Hepatic stellate cell (primary cell): ENCODE measurements at regions not wholly inside any gene's neighbourhood (a gene's known extent, or its start where the extent isn't known, plus 50 kb on each side); places are given as distances from the start of the nearest gene placed in this dataset.
A peak's percentile ranks its signal among the peaks of the same experiment; 100 is the strongest.
"Not testable (repeated sequence)": the region's sequence is repeated elsewhere in the genome, so short reads cannot be mapped to it uniquely, and the experiment has no call there.

Source experiments
- DNase-seq: peaks from one replicate; pipeline ENCODE4 v3.0.0; 2011; ENCODE audit warnings: low spot score

DNA sequence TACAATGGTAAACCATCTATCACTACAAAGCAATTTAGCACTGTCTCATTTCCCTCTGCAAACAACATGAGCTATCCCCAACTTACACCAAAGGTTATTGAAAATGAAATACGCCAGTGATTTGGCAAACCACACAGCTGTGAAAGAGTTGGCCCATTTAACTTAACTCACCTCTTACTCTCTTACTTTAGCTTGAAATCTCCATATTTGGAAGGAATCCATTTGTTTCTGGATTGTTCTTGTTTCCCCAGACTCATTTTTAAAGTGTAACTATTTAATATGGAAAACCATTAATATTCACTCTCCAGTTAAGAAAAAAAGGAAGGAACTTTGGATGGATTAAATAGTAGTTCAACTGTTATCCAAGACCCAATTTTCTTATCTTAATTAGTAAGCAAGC, 93.7 kb upstream of the TRIB2 start:
- DNase-seq: no peak

DNA sequence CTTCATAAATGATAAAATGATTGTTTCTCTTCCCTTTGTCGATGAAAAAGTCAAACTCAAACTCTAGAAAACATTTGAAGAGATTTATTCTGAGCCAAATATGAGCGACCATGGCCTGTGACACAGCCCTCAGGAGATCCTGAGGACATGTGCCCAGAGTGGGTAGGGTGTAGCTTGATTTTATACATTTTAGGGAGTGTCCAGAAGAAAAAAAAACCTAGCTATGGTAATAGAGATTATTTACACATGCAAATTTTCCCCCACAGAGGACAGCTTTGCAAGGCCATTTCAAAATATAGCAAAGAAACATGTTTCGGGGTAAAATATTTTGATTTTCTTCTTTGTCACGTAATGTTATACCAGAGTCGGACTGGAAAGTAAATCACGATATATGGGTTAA, 92.4 kb upstream of the TRIB2 start:
- DNase-seq: no peak

DNA sequence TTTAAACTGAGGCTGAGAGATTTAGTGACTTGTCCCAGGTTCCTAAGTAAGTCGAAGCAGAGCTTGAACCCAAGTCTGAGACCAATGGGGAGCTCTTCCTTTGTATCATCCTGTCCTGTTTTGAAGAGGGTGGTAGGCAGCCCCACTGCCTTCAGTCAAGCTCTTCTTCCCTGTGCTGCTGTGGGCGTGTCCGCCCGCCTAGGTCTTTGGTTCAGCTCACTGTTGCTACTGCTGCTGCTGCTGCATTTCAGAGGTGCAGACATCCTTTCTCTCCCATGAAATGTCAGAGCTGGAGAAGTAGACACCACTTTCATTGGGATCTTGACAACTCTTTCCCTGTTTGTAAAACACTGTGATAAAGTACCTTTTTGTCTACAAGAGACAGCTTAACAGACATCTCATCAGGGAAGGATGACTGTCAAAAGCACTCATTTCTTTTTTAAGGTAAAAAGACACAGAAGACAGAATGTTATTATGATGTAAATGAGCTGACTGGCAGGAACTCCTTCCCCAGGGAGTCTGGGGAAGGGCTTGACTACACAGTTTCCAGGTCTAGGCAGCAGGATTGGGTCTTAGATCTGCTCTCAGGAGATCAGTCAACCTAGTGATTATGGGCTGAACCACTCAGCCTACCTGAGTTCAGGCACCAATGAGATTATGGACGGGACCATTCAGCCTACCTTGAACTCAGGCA, 91.7 kb upstream of the TRIB2 start:
- DNase-seq: no peak

GRCh38 chr2:12628541-12628940, 88.2 kb upstream of the TRIB2 start:
- DNase-seq: not testable (repeated sequence)

DNA sequence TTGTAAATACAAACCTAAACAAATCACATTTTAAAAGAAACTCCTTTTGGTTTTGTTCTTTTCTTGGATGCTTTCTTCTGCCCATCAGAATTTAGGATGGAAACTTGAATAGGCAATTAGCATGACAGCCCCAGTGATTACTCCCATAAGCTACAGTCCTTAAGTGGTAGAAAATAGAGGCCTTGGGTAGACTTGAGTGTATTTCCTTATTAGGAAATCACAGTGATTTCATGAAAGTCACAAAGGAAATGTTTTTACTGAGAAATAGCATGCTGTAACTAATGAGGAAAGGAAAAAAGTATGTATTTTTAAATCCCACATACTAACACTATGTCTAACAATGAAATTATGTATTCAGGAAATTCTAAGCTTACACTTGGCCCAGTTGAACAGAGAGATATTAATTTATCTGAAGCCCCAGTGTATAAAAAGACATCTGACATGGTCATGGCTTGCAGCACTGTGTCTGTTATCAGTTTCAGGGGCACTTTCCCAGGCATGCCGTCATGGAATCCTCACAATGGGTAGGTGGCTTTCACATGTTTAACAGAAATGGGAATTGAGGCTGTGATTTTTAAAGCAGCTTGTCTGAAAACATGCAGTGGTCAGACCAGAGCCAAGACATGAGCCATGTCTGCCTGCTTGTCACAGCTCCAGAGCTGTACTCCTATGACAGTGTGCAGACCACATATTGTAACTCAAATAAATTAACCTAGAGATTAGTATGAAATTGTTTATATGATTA, 79.7 kb upstream of the TRIB2 start:
- no peak for DNase-seq

- DNase-seq: peak; percentile 12
Observed at GRCh38 chr2:12637754-12638153, 79.0 kb upstream of the TRIB2 start.

- no peak for DNase-seq
Observed at GRCh38 chr2:12641441-12641840, 75.3 kb upstream of the TRIB2 start.

GRCh38 chr2:12642332-12642731, 74.4 kb upstream of the TRIB2 start:
- no peak for DNase-seq

- no peak for DNase-seq
Observed at GRCh38 chr2:12642859-12643258, 73.9 kb upstream of the TRIB2 start.

DNA sequence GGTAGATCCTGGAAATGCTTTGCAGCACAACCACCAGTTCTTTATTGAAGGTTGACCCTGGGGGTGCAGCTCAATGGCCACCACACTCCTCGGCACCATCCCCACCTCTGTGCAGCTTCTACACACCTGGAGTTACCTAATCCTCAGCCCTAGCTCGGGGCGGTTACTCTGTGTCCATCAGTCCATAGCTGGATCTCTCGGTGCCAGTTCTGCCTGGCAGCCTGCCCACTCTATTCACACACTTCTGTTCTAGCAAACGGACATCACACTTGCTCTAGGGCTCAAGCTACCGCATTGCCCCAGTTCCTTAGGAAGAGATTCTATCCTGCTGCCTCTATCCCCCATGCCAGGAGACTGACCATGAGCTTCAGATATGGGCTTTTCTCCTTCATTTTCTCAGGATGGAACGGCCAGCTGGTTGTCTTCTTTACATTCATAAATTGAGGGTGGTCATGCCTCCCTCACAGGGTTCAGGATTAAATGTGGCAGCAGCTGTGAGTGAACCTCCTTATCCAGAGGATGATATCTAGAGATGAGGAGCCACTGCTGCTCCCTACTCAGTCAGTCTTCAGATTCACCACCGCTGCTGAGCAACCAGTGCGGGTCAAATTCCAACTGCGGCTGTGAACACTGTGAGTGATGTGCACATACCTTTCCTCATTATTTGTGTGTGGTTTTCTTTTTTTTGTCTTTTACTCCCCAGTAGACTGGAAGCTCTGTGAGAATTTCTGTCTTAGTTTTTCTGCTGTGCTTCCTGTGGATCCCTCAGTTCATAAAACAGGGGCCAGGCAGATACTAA, 66.9 kb upstream of the TRIB2 start:
- no peak for DNase-seq

- no peak for DNase-seq
Observed at GRCh38 chr2:12651641-12652040, 65.1 kb upstream of the TRIB2 start.

GRCh38 chr2:12652723-12653122, 64.0 kb upstream of the TRIB2 start:
- DNase-seq: no peak

DNA sequence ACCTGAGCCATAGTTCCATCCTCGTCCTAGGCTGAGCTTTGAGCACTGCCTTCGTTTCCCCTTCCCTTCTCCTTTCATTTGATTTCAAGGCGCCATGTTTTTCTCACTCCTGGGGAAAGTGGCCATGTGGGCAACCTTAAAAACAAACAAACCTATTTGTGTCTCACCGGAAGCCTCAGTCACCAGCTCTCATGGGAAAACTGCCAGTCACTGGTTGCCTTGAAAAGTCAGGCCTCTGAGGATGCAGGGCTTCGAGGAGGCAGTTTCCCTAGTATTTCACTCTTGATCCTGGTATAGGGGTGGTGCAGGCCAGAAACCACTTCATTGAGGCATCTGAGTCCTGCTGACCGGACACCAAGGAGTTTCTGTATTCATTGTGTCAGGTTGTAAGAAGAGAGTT, 59.2 kb upstream of the TRIB2 start:
- no peak for DNase-seq

- DNase-seq: no peak
Observed at GRCh38 chr2:12658310-12658945, 58.3 kb upstream of the TRIB2 start.

GRCh38 chr2:12661489-12661888, 55.2 kb upstream of the TRIB2 start:
- no peak for DNase-seq

- no peak for DNase-seq
Observed at GRCh38 chr2:12663306-12664037, 53.3 kb upstream of the TRIB2 start.

DNA sequence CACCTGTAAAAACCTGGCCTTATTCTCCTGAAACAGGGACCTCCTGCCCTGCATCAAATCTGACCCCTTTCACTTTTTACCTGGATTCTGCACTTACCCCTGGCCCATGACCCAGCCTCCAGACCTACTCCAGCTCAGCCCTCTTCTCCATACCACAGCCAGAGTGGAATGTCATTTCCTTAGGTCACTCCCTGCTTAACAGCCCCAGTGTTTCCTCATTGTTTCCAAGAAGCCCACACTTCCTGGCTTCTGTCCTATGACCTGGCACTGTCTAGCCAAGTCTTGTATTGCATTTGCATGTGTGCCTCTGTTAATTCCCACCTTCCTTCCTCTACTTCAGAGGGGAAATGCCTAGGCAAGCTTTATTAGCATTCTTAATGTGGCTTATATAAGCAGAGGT, 51.4 kb upstream of the TRIB2 start:
- DNase-seq: no peak

GRCh38 chr2:12666445-12666844, 50.3 kb upstream of the TRIB2 start:
- no peak for DNase-seq
